ENCODE measurements at regions not wholly inside any gene's neighbourhood (a gene's known extent, or its start where the extent isn't known, plus 50 kb on each side); places are given as distances from the start of the nearest gene placed in this dataset.

- no peak for TF ChIP-seq CTCF (IDR thresholded peaks at IDR 0.05)
- no peak for TF ChIP-seq ZFX (IDR thresholded peaks at IDR 0.05; ENCODE audit: borderline replicate concordance)
Observed at GRCh38 chr12:31785318-31785717, 56.5 kb upstream of the AMN1 start.
